ENCODE measurements at regions not wholly inside any gene's neighbourhood (a gene's known extent, or its start where the extent isn't known, plus 50 kb on each side); places are given as distances from the start of the nearest gene placed in this dataset.

DNA sequence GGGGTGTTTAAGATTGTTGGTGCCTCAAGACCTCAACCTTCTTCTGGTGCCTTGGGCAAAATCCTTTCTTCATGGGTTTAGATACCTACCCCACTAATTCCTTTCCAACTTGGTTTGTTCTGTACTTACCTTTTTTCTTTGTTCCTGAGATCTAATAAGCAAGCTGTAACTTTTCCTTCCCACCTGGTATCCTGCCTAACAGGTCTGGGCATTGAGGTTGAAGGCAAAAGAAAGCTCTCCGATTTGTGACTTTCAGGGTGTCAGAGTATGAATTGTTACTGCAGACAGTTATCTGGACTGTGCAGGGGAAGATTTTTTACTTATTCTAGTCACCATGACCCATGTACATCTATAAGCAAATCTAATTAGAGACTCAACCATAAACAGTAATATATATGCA, 162.6 kb upstream of the DMRT1 start:
- intact Hi-C loops (cut with micrococcal nuclease) (no loop called here), dilution Hi-C loops (cut with MboI; ENCODE audit: extremely low pct_ligation_motif_present, low sequenced_read_pairs) (no loop called here)
- H4K20me1 ChIP-seq (replicated peaks; ENCODE audit: control insufficient read depth, extremely low read depth, insufficient read depth, low read length): no peaks in the 10 kb centered on the region
- H3K27me3 ChIP-seq (ENCODE audit: control insufficient read depth in 2 of 2, insufficient read depth in 2 of 2, low read length in 2 of 2): no peaks in the 10 kb centered on the region
- no peaks in the 10 kb centered on the region for H3K36me3 ChIP-seq (ENCODE audit: control insufficient read depth in 2 of 2, extremely low read depth in 1 of 2, insufficient read depth in 2 of 2, low read length in 2 of 2)
- POLR2A ChIA-PET: no interaction called here
- no peak overlapping the region for H3K4me2 ChIP-seq (ENCODE audit: insufficient read depth, low read length)
- no TSS peak for BruUV-seq (replicated peaks)
- FAIRE-seq: no peak
- H3K9me3 ChIP-seq (replicated peaks; ENCODE audit: control insufficient read depth, insufficient read depth, low read length): no peaks in the 10 kb centered on the region
- TF ChIP-seq POLR2AphosphoS5 (IDR thresholded peaks at IDR 0.05; ENCODE audit: insufficient read depth, low read depth, low read length): no peak
- no peak for TF ChIP-seq GATA2 (IDR thresholded peaks at IDR 0.05; ENCODE audit: insufficient read depth, insufficient read length, low read depth, low read length)
- TF ChIP-seq, protein P1, sequence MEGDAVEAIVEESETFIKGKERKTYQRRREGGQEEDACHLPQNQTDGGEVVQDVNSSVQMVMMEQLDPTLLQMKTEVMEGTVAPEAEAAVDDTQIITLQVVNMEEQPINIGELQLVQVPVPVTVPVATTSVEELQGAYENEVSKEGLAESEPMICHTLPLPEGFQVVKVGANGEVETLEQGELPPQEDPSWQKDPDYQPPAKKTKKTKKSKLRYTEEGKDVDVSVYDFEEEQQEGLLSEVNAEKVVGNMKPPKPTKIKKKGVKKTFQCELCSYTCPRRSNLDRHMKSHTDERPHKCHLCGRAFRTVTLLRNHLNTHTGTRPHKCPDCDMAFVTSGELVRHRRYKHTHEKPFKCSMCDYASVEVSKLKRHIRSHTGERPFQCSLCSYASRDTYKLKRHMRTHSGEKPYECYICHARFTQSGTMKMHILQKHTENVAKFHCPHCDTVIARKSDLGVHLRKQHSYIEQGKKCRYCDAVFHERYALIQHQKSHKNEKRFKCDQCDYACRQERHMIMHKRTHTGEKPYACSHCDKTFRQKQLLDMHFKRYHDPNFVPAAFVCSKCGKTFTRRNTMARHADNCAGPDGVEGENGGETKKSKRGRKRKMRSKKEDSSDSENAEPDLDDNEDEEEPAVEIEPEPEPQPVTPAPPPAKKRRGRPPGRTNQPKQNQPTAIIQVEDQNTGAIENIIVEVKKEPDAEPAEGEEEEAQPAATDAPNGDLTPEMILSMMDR (IDR thresholded peaks at IDR 0.05; ENCODE audit: extremely low read depth in 1 of 2, insufficient read depth in 1 of 2, low read depth in 1 of 2, low read length in 2 of 2): no peak
- TF ChIP-seq POLR2A (IDR thresholded peaks at IDR 0.05; ENCODE audit: low read depth, low read length): no peak
- TF ChIP-seq JUN (IDR thresholded peaks at IDR 0.05; ENCODE audit: borderline replicate concordance, insufficient read depth, insufficient read length, low read depth): no peak
- no peak for TF ChIP-seq MYC (IDR thresholded peaks at IDR 0.05; ENCODE audit: low read depth, low read length)
- TF ChIP-seq, protein P2, sequence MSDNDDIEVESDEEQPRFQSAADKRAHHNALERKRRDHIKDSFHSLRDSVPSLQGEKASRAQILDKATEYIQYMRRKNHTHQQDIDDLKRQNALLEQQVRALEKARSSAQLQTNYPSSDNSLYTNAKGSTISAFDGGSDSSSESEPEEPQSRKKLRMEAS (IDR thresholded peaks at IDR 0.05; ENCODE audit: insufficient read depth, insufficient read length): no peak
- no peak for TF ChIP-seq FOS (IDR thresholded peaks at IDR 0.05; ENCODE audit: borderline replicate concordance, insufficient read depth, low read length)
- no peak for TF ChIP-seq EZH2 (IDR thresholded peaks at IDR 0.05; ENCODE audit: borderline replicate concordance, low read depth, low read length, severe bottlenecking)
- H3K79me2 ChIP-seq (ENCODE audit: control insufficient read depth, insufficient read depth, low read length): no peaks in the 10 kb centered on the region
- CTCF ChIA-PET: interaction anchor here (1.6 to 8.6 kb wide), 3 partner anchors 10 to 85 kb away, joined by 4 to 91 read pairs (median 6); no protein-coding TSS in a partner anchor
- H3K9me1 ChIP-seq (replicated peaks; ENCODE audit: control insufficient read depth, extremely low read depth, insufficient read depth, low read length): no peaks in the 10 kb centered on the region
- H3K4me1 ChIP-seq (ENCODE audit: control insufficient read depth, extremely low read depth, insufficient read depth, low read length): peaks cover 39% of the 10 kb centered on the region
- H3K27ac ChIP-seq (ENCODE audit: insufficient read depth, low read depth, low read length): no peak overlapping the region
- no peak overlapping the region for H3K9ac ChIP-seq (replicated peaks; ENCODE audit: extremely low read depth, insufficient read depth, low read length)
- H3K4me3 ChIP-seq (replicated peaks in 1 of 3; ENCODE audit: insufficient read depth in 1 of 3, low read depth in 1 of 3, low read length in 3 of 3): no peak overlapping the region
- no peak overlapping the region for H2AFZ ChIP-seq (ENCODE audit: low read depth, low read length)
- DNase-seq (ENCODE audit: low read depth, low spot score): no peak

All from endothelial cell of umbilical vein (primary cell).